Vagina (tissue), 2 donors: ENCODE measurements at regions not wholly inside any gene's neighbourhood (a gene's known extent, or its start where the extent isn't known, plus 50 kb on each side); places are given as distances from the start of the nearest gene placed in this dataset.

Experiments
- DNase-seq, 2 donors: peaks; one replicate each; pipeline ENCODE4 v3.0.0-alpha.2; 2017; ENCODE audit errors: extremely low spot score in 2 of 2
- H3K27ac ChIP-seq: fragments of 200-600 bp; sonication (generic); one replicate; pipeline ENCODE4 v1.5.1; 2019
- H3K27me3 ChIP-seq: fragments of 200-600 bp; sonication (generic); one replicate; pipeline ENCODE4 v1.5.1; 2019
- H3K36me3 ChIP-seq, 2 donors: fragments of 200-600 bp; sonication (generic); one replicate each; pipeline ENCODE4 v1.5.1; 2017 to 2019
- H3K4me1 ChIP-seq: fragments of 200-600 bp; sonication (generic); one replicate; pipeline ENCODE4 v1.5.1; 2019
- H3K4me3 ChIP-seq, 2 donors: fragments of 200-600 bp; sonication (generic); 1 replicate in 1 of 2; 2 replicates in 1 of 2; pipeline ENCODE4 v1.5.1; 2016 to 2019
- H3K9me3 ChIP-seq: fragments of 200-600 bp; sonication (generic); one replicate; pipeline ENCODE4 v1.5.1; 2019
- CTCF ChIP-seq, 3 experiments: fragments of 450-650 bp in 2 of 3; fragments of 200-600 bp in 1 of 3; sonication (generic) in 1 of 3; IDR thresholded peaks; one replicate each; pipeline ENCODE4 v1.5.1; 2017 to 2019; ENCODE audit warnings: antibody characterized with exemption in 3 of 3, mild to moderate bottlenecking in 2 of 3, moderate library complexity in 2 of 3
- POLR2A ChIP-seq, 2 donors: fragments of 450-650 bp; IDR thresholded peaks; one replicate each; pipeline ENCODE4 v1.6.1; 2017; ENCODE audit warnings: antibody characterized with exemption in 2 of 2, mild to moderate bottlenecking in 2 of 2, moderate library complexity in 2 of 2
- POLR2AphosphoS5 ChIP-seq, 2 donors: sonication (generic); formaldehyde crosslinking; IDR thresholded peaks; one replicate each; pipeline ENCODE4 v1.9.0; 2017; ENCODE audit warnings: antibody characterized with exemption in 2 of 2, mild to moderate bottlenecking in 2 of 2, low read depth in 1 of 2; ENCODE audit not compliant: insufficient read depth in 1 of 2
- intact Hi-C: fragments of 100-400 bp; cut with DNase I; formaldehyde crosslinking; loops from one replicate; pipeline ENCODE4 v1.15.1; 2023

DNA sequence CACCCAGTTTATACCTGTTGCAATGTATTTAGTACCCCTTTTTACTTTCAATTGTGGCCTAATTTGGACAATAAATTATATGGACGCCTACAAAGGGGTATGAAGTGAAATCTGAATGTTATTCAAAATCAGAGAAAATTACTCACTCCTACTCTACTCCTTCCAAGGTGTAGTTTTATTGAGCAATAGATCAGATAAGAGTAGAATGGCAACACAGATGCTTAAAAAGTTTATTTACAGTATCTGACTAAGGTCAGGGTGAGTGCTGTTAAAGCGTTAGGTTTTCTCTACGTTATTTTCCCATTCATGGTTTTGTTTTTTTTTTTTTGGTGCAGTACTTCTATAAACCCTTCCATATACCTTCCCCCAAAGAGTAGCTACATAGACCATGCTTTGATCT is 805.6 kb downstream of the KCNA4 start:
- Histone ChIP-seq H3K4me3 (no peak overlapping the region), H3K27me3 (no peaks in the 10 kb centered on the region), H3K9me3 (no peaks in the 10 kb centered on the region), H3K36me3 (no peaks in the 10 kb centered on the region), H3K4me1 (no peaks in the 10 kb centered on the region), H3K27ac (no peak overlapping the region)
- intact Hi-C loops: no loop called here
- no peak for DNase-seq
- TF ChIP-seq POLR2AphosphoS5 (IDR thresholded peaks at IDR 0.05; ENCODE audit: insufficient read depth in 1 of 2, low read depth in 1 of 2): no peak
- no peak for TF ChIP-seq CTCF (IDR thresholded peaks at IDR 0.05)

- Histone ChIP-seq H3K4me1 (no peaks in the 10 kb centered on the region), H3K27ac (no peak overlapping the region), H3K27me3 (no peaks in the 10 kb centered on the region), H3K9me3 (no peaks in the 10 kb centered on the region), H3K36me3 (no peaks in the 10 kb centered on the region), H3K4me3 (no peak overlapping the region)
- DNase-seq: no peak
- TF ChIP-seq POLR2A (IDR thresholded peaks at IDR 0.05) (no peak), POLR2AphosphoS5 (IDR thresholded peaks at IDR 0.05; ENCODE audit: insufficient read depth in 1 of 2, low read depth in 1 of 2) (no peak), CTCF (IDR thresholded peaks at IDR 0.05) (no peak)
- intact Hi-C loops: no loop called here
These were observed 806.4 kb downstream of the KCNA4 start for GRCh38 chr11:29210426-29210825.

- TF ChIP-seq POLR2A (IDR thresholded peaks at IDR 0.05) (no peak), CTCF (IDR thresholded peaks at IDR 0.05) (no peak), POLR2AphosphoS5 (IDR thresholded peaks at IDR 0.05; ENCODE audit: insufficient read depth in 1 of 2, low read depth in 1 of 2) (no peak)
- intact Hi-C loops: no loop called here
- no peak overlapping the region for H3K27ac ChIP-seq
- H3K4me3 ChIP-seq: no peak overlapping the region
- H3K4me1 ChIP-seq: no peaks in the 10 kb centered on the region
- H3K27me3 ChIP-seq: no peaks in the 10 kb centered on the region
- no peaks in the 10 kb centered on the region for H3K36me3 ChIP-seq
- H3K9me3 ChIP-seq: no peaks in the 10 kb centered on the region
- DNase-seq: no peak
These were observed 808.7 kb downstream of the KCNA4 start for GRCh38 chr11:29208117-29208516.

DNA sequence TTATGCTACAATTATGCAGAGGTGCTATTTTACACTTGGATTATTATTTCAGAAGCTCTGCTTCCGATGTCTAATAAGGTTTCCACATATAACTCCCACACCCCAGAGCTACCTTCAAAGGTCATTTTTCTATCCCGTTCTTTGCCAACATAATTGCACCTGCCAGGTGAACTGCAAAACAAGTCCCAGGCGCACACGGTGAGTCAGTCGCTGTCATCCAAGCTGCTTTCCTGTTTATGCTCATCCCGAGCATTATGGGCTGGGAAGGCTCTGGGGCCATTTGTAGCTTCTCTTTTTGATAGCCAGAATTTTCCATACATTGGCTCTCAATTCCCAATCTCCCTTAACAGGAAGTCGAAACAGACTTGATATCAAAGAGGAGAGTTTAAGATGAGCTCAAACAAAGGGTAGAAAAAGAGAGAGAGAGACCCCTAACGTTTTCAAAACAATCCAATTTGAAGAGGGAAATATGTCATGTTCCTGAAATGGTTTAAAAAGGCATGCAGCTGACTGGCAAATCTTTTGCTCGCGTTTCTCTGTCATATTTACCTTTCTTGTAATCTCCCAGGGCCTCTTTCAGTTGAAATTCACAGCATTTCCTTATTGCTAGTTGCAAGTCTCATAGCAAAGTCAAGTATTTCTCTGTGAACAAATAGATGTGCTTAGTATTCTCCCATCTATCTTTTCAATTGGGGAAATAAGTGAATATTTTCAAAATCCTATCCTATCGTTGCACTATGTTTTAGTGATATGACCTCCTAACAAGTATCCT is 815.9 kb downstream of the KCNA4 start:
- H3K27ac ChIP-seq: no peak overlapping the region
- no peaks in the 10 kb centered on the region for H3K36me3 ChIP-seq
- H3K9me3 ChIP-seq: no peaks in the 10 kb centered on the region
- no peaks in the 10 kb centered on the region for H3K27me3 ChIP-seq
- no peak for TF ChIP-seq CTCF (IDR thresholded peaks at IDR 0.05)
- TF ChIP-seq POLR2A (IDR thresholded peaks at IDR 0.05): no peak
- TF ChIP-seq POLR2AphosphoS5 (IDR thresholded peaks at IDR 0.05; ENCODE audit: insufficient read depth in 1 of 2, low read depth in 1 of 2): no peak
- no peak overlapping the region for H3K4me3 ChIP-seq
- no peak for DNase-seq
- intact Hi-C loops: no loop called here
- H3K4me1 ChIP-seq: no peaks in the 10 kb centered on the region

- TF ChIP-seq POLR2AphosphoS5 (IDR thresholded peaks at IDR 0.05; ENCODE audit: insufficient read depth in 1 of 2, low read depth in 1 of 2) (no peak), CTCF (IDR thresholded peaks at IDR 0.05) (no peak), POLR2A (IDR thresholded peaks at IDR 0.05) (no peak)
- Histone ChIP-seq H3K36me3 (no peaks in the 10 kb centered on the region), H3K4me1 (no peaks in the 10 kb centered on the region), H3K27me3 (no peaks in the 10 kb centered on the region), H3K4me3 (no peak overlapping the region), H3K9me3 (no peaks in the 10 kb centered on the region), H3K27ac (no peak overlapping the region)
- DNase-seq: no peak
- intact Hi-C loops: no loop called here
These were observed 826.5 kb downstream of the KCNA4 start for GRCh38 chr11:29190313-29190712.
